HG03457 (cell line): ENCODE measurements at regions not wholly inside any gene's neighbourhood (a gene's known extent, or its start where the extent isn't known, plus 50 kb on each side); places are given as distances from the start of the nearest gene placed in this dataset.
"Not testable (repeated sequence)": the region's sequence is repeated elsewhere in the genome, so short reads cannot be mapped to it uniquely, and the experiment has no call there.

ENCODE experiments used
- ATAC-seq: cut with Tn5 transposase; IDR thresholded peaks from one replicate; pipeline ENCODE4 v1.9.1; 2021; ENCODE audit warnings: moderate number of reproducible peaks; ENCODE audit not compliant: unreplicated experiment

- ATAC-seq: no peak
Observed at GRCh38 chr2:180840641-180841040, 139.8 kb upstream of the UBE2E3 start.

- ATAC-seq: no peak
Observed at GRCh38 chr2:180829836-180830235, 150.6 kb upstream of the UBE2E3 start.

- no peak for ATAC-seq
Observed at GRCh38 chr2:180829261-180829660, 151.1 kb upstream of the UBE2E3 start.

- no peak for ATAC-seq
Observed at GRCh38 chr2:180828756-180829155, 151.6 kb upstream of the UBE2E3 start.

GRCh38 chr2:180823546-180824141 lies 156.8 kb upstream of the UBE2E3 start:
- ATAC-seq: no peak

- ATAC-seq: no peak
Observed at GRCh38 chr2:180819106-180819505, 161.3 kb upstream of the UBE2E3 start.

- not testable (repeated sequence) for ATAC-seq
Observed at GRCh38 chr2:180818700-180819099, 161.7 kb upstream of the UBE2E3 start.

GRCh38 chr2:180799141-180799540 lies 181.3 kb upstream of the UBE2E3 start:
- ATAC-seq: no peak

- no peak for ATAC-seq
Observed at GRCh38 chr2:180790891-180791290, 189.5 kb upstream of the UBE2E3 start.

- ATAC-seq: no peak
Observed at GRCh38 chr2:180787330-180787729, 193.1 kb upstream of the UBE2E3 start.

GRCh38 chr2:180781276-180781675 lies 199.1 kb upstream of the UBE2E3 start:
- no peak for ATAC-seq

GRCh38 chr2:180778291-180778690 lies 202.1 kb upstream of the UBE2E3 start:
- ATAC-seq: no peak

- no peak for ATAC-seq
Observed at GRCh38 chr2:180776921-180777320, 203.5 kb upstream of the UBE2E3 start.

- ATAC-seq: no peak
Observed at GRCh38 chr2:180775711-180776110, 204.7 kb upstream of the UBE2E3 start.

GRCh38 chr2:180765316-180765715 lies 215.1 kb upstream of the UBE2E3 start:
- not testable (repeated sequence) for ATAC-seq

GRCh38 chr2:180763263-180763989 lies 217.0 kb upstream of the UBE2E3 start:
- ATAC-seq: no peak

- no peak for ATAC-seq
Observed at GRCh38 chr2:180761224-180761623, 219.2 kb upstream of the UBE2E3 start.

GRCh38 chr2:180759631-180760030 lies 220.8 kb upstream of the UBE2E3 start:
- no peak for ATAC-seq

GRCh38 chr2:180753809-180754761 lies 226.3 kb upstream of the UBE2E3 start:
- ATAC-seq: no peak

- ATAC-seq: no peak
Observed at GRCh38 chr2:180751306-180751920, 229.0 kb upstream of the UBE2E3 start.

- ATAC-seq: no peak
Observed at GRCh38 chr2:180747728-180748127, 232.7 kb upstream of the UBE2E3 start.
